ENCODE measurements at regions not wholly inside any gene's neighbourhood (a gene's known extent, or its start where the extent isn't known, plus 50 kb on each side); places are given as distances from the start of the nearest gene placed in this dataset.
A peak's percentile ranks its signal among the peaks of the same experiment; 100 is the strongest.

GRCh38 chr4:38203609-38204008, 243.4 kb downstream of the PTTG2 start:
- no peak overlapping the region for H2AFZ ChIP-seq (ENCODE audit: insufficient read depth, low read length, poor library complexity)
- H3K27me3 ChIP-seq (ENCODE audit: insufficient read depth, low read length), result no peaks in the 10 kb centered on the region
- no CpG with 5 or more reads among the region's 3 CpGs for WGBS (ENCODE audit: extremely low coverage, insufficient coverage, insufficient read length)
- no peak overlapping the region for H3K9ac ChIP-seq (ENCODE audit: low read length)
- H3K36me3 ChIP-seq (ENCODE audit: control insufficient read depth in 1 of 2, insufficient read depth in 2 of 2, low read length in 2 of 2), result no peaks in the 10 kb centered on the region
- no peak overlapping the region for H3K14ac ChIP-seq (ENCODE audit: low read length)
- H3K27ac ChIP-seq (ENCODE audit: low read depth, low read length), result no peak overlapping the region
- peaks cover 2% of the 10 kb centered on the region for H3K9me3 ChIP-seq (ENCODE audit: insufficient read depth, low read depth, low read length)
- no peak overlapping the region for H4K8ac ChIP-seq (ENCODE audit: low read depth, low read length)
- no peak overlapping the region for H4K12ac ChIP-seq (ENCODE audit: low read depth, low read length)
- H4K91ac ChIP-seq (ENCODE audit: low read depth, low read length), result no peak overlapping the region
- DNase-seq, result peak in 1 of 2 donors; percentile 15
- no peaks in the 10 kb centered on the region for H3K4me1 ChIP-seq (ENCODE audit: control insufficient read depth in 1 of 2, insufficient read depth in 2 of 2, low read length in 2 of 2)
- H3K23ac ChIP-seq (ENCODE audit: low read length), result no peak overlapping the region
- no peak overlapping the region for H3K4me2 ChIP-seq (ENCODE audit: low read length)
- no peaks in the 10 kb centered on the region for H3K79me2 ChIP-seq (ENCODE audit: control insufficient read depth, insufficient read depth, low read length, poor library complexity)
- no peak overlapping the region for H2BK5ac ChIP-seq (ENCODE audit: low read depth, low read length, poor library complexity)
- H3K79me1 ChIP-seq (ENCODE audit: low read length), result no peaks in the 10 kb centered on the region
- no peak overlapping the region for H2BK12ac ChIP-seq (ENCODE audit: low read length)
- H3K4me3 ChIP-seq (ENCODE audit: low read depth, low read length), result no peak overlapping the region
- no peak overlapping the region for H2AK5ac ChIP-seq (ENCODE audit: low read length)
- no peak overlapping the region for H3K18ac ChIP-seq (ENCODE audit: low read length)
- no peak overlapping the region for H3K4ac ChIP-seq (ENCODE audit: low read depth, low read length)
- H2BK120ac ChIP-seq (ENCODE audit: insufficient read depth, low read length, poor library complexity), result no peak overlapping the region

- Histone ChIP-seq H3K27ac (ENCODE audit: low read depth, low read length) (no peak overlapping the region), H3K4ac (ENCODE audit: low read depth, low read length) (no peak overlapping the region), H3K4me1 (ENCODE audit: control insufficient read depth in 1 of 2, insufficient read depth in 2 of 2, low read length in 2 of 2) (no peaks in the 10 kb centered on the region), H3K79me2 (ENCODE audit: control insufficient read depth, insufficient read depth, low read length, poor library complexity) (no peaks in the 10 kb centered on the region), H2AFZ (ENCODE audit: insufficient read depth, low read length, poor library complexity) (no peak overlapping the region), H3K27me3 (ENCODE audit: insufficient read depth, low read length) (no peaks in the 10 kb centered on the region), H2BK5ac (ENCODE audit: low read depth, low read length, poor library complexity) (no peak overlapping the region), H4K12ac (ENCODE audit: low read depth, low read length) (no peak overlapping the region), H2AK5ac (ENCODE audit: low read length) (no peak overlapping the region), H2BK120ac (ENCODE audit: insufficient read depth, low read length, poor library complexity) (no peak overlapping the region), H3K18ac (ENCODE audit: low read length) (no peak overlapping the region), H3K9me3 (ENCODE audit: insufficient read depth, low read depth, low read length) (no peaks in the 10 kb centered on the region), H3K9ac (ENCODE audit: low read length) (no peak overlapping the region), H3K4me2 (ENCODE audit: low read length) (no peak overlapping the region), H3K4me3 (ENCODE audit: low read depth, low read length) (no peak overlapping the region), H3K36me3 (ENCODE audit: control insufficient read depth in 1 of 2, insufficient read depth in 2 of 2, low read length in 2 of 2) (no peaks in the 10 kb centered on the region), H2BK12ac (ENCODE audit: low read length) (no peak overlapping the region), H3K14ac (ENCODE audit: low read length) (no peak overlapping the region), H3K23ac (ENCODE audit: low read length) (no peak overlapping the region), H3K79me1 (ENCODE audit: low read length) (no peaks in the 10 kb centered on the region), H4K91ac (ENCODE audit: low read depth, low read length) (no peak overlapping the region), H4K8ac (ENCODE audit: low read depth, low read length) (no peak overlapping the region)
- WGBS (ENCODE audit: extremely low coverage, insufficient coverage, insufficient read length), result no CpG with 5 or more reads among the region's 9 CpGs
- DNase-seq, result no peak
These were observed 244.3 kb downstream of the PTTG2 start for GRCh38 chr4:38204339-38205035.

- no peak overlapping the region for H2AK5ac ChIP-seq (ENCODE audit: low read length)
- no peak overlapping the region for H4K91ac ChIP-seq (ENCODE audit: low read depth, low read length)
- H3K14ac ChIP-seq (ENCODE audit: low read length), result no peak overlapping the region
- WGBS (ENCODE audit: extremely low coverage, insufficient coverage, insufficient read length), result no CpG with 5 or more reads among the region's 3 CpGs
- H3K79me1 ChIP-seq (ENCODE audit: low read length), result no peaks in the 10 kb centered on the region
- no peak for DNase-seq
- H2AFZ ChIP-seq (ENCODE audit: insufficient read depth, low read length, poor library complexity), result no peak overlapping the region
- H3K9me3 ChIP-seq (ENCODE audit: insufficient read depth, low read depth, low read length), result no peaks in the 10 kb centered on the region
- H2BK12ac ChIP-seq (ENCODE audit: low read length), result no peak overlapping the region
- no peak overlapping the region for H4K8ac ChIP-seq (ENCODE audit: low read depth, low read length)
- H4K12ac ChIP-seq (ENCODE audit: low read depth, low read length), result no peak overlapping the region
- no peak overlapping the region for H2BK120ac ChIP-seq (ENCODE audit: insufficient read depth, low read length, poor library complexity)
- no peak overlapping the region for H3K4me3 ChIP-seq (ENCODE audit: low read depth, low read length)
- no peak overlapping the region for H3K9ac ChIP-seq (ENCODE audit: low read length)
- H3K27ac ChIP-seq (ENCODE audit: low read depth, low read length), result no peak overlapping the region
- no peak overlapping the region for H3K23ac ChIP-seq (ENCODE audit: low read length)
- no peak overlapping the region for H2BK5ac ChIP-seq (ENCODE audit: low read depth, low read length, poor library complexity)
- H3K4me1 ChIP-seq (ENCODE audit: control insufficient read depth in 1 of 2, insufficient read depth in 2 of 2, low read length in 2 of 2), result no peaks in the 10 kb centered on the region
- H3K36me3 ChIP-seq (ENCODE audit: control insufficient read depth in 1 of 2, insufficient read depth in 2 of 2, low read length in 2 of 2), result no peaks in the 10 kb centered on the region
- no peak overlapping the region for H3K18ac ChIP-seq (ENCODE audit: low read length)
- no peaks in the 10 kb centered on the region for H3K27me3 ChIP-seq (ENCODE audit: insufficient read depth, low read length)
- no peak overlapping the region for H3K4ac ChIP-seq (ENCODE audit: low read depth, low read length)
- no peak overlapping the region for H3K4me2 ChIP-seq (ENCODE audit: low read length)
- no peaks in the 10 kb centered on the region for H3K79me2 ChIP-seq (ENCODE audit: control insufficient read depth, insufficient read depth, low read length, poor library complexity)
These were observed 245.1 kb downstream of the PTTG2 start for GRCh38 chr4:38205261-38205660.

- H3K4ac ChIP-seq (ENCODE audit: low read depth, low read length), result no peak overlapping the region
- no peak overlapping the region for H4K8ac ChIP-seq (ENCODE audit: low read depth, low read length)
- no peaks in the 10 kb centered on the region for H3K27me3 ChIP-seq (ENCODE audit: insufficient read depth, low read length)
- H3K79me2 ChIP-seq (ENCODE audit: control insufficient read depth, insufficient read depth, low read length, poor library complexity), result no peaks in the 10 kb centered on the region
- no peak overlapping the region for H4K91ac ChIP-seq (ENCODE audit: low read depth, low read length)
- H3K9me3 ChIP-seq (ENCODE audit: insufficient read depth, low read depth, low read length), result no peaks in the 10 kb centered on the region
- H2BK120ac ChIP-seq (ENCODE audit: insufficient read depth, low read length, poor library complexity), result no peak overlapping the region
- no peaks in the 10 kb centered on the region for H3K36me3 ChIP-seq (ENCODE audit: control insufficient read depth in 1 of 2, insufficient read depth in 2 of 2, low read length in 2 of 2)
- H2BK5ac ChIP-seq (ENCODE audit: low read depth, low read length, poor library complexity), result no peak overlapping the region
- no peak overlapping the region for H2AFZ ChIP-seq (ENCODE audit: insufficient read depth, low read length, poor library complexity)
- H2AK5ac ChIP-seq (ENCODE audit: low read length), result no peak overlapping the region
- H3K9ac ChIP-seq (ENCODE audit: low read length), result no peak overlapping the region
- no peaks in the 10 kb centered on the region for H3K79me1 ChIP-seq (ENCODE audit: low read length)
- no peak overlapping the region for H3K4me3 ChIP-seq (ENCODE audit: low read depth, low read length)
- peaks cover 0 to 2% of the 10 kb centered on the region in 2 experiments for H3K4me1 ChIP-seq (ENCODE audit: control insufficient read depth in 1 of 2, insufficient read depth in 2 of 2, low read length in 2 of 2)
- H2BK12ac ChIP-seq (ENCODE audit: low read length), result no peak overlapping the region
- H3K23ac ChIP-seq (ENCODE audit: low read length), result no peak overlapping the region
- no peak overlapping the region for H3K18ac ChIP-seq (ENCODE audit: low read length)
- no peak overlapping the region for H3K14ac ChIP-seq (ENCODE audit: low read length)
- DNase-seq, result no peak
- no peak overlapping the region for H4K12ac ChIP-seq (ENCODE audit: low read depth, low read length)
- no peak overlapping the region for H3K27ac ChIP-seq (ENCODE audit: low read depth, low read length)
- no peak overlapping the region for H3K4me2 ChIP-seq (ENCODE audit: low read length)
- WGBS (ENCODE audit: extremely low coverage, insufficient coverage, insufficient read length), result no CpG with 5 or more reads among the region's 2 CpGs
These were observed 246.9 kb downstream of the PTTG2 start for GRCh38 chr4:38207110-38207457.
